Mesenchymal stem cell (in vitro differentiated cells and primary cell): ENCODE measurements at regions not wholly inside any gene's neighbourhood (a gene's known extent, or its start where the extent isn't known, plus 50 kb on each side); places are given as distances from the start of the nearest gene placed in this dataset.

Experiments
- DNase-seq: peaks from one replicate; pipeline ENCODE4 v3.0.0-alpha.2; 2013
- H2AFZ ChIP-seq: one replicate; pipeline ENCODE4 v1.6.1; 2013; ENCODE audit warnings: low read depth, mild to moderate bottlenecking, control low read depth, inconsistent platforms, low read length, moderate library complexity
- H2AK5ac ChIP-seq: 2 replicates; pipeline ENCODE4 v1.6.1; 2013; ENCODE audit warnings: low read length, moderate library complexity, mild to moderate bottlenecking, inconsistent platforms; ENCODE audit not compliant: severe bottlenecking
- H2BK120ac ChIP-seq: one replicate; pipeline ENCODE4 v1.6.1; 2013; ENCODE audit warnings: low read depth, mild to moderate bottlenecking, inconsistent platforms, low read length, moderate library complexity
- H2BK12ac ChIP-seq, 2 experiments: one replicate each; pipeline ENCODE4 v1.6.1; 2013; ENCODE audit warnings: inconsistent platforms in 2 of 2, low read length in 2 of 2, mild to moderate bottlenecking in 2 of 2, moderate library complexity in 2 of 2, control low read depth in 1 of 2
- H2BK15ac ChIP-seq: one replicate; pipeline ENCODE4 v1.6.1; 2013; ENCODE audit warnings: mild to moderate bottlenecking, low read depth, inconsistent platforms; ENCODE audit not compliant: poor library complexity, severe bottlenecking
- H2BK5ac ChIP-seq: 2 replicates; pipeline ENCODE4 v1.6.1; 2013; ENCODE audit warnings: low read depth, mild to moderate bottlenecking, low read length, control low read depth, inconsistent platforms; ENCODE audit not compliant: poor library complexity, severe bottlenecking
- H3K14ac ChIP-seq, 2 experiments: one replicate each; pipeline ENCODE4 v1.6.1; 2013; ENCODE audit warnings: inconsistent platforms in 2 of 2, low read length in 2 of 2, control low read depth in 1 of 2, mild to moderate bottlenecking in 1 of 2, moderate library complexity in 1 of 2
- H3K18ac ChIP-seq, 2 experiments: one replicate each; pipeline ENCODE4 v1.6.1; 2013; ENCODE audit warnings: inconsistent platforms in 2 of 2, low read length in 2 of 2, control low read depth in 1 of 2, low read depth in 1 of 2, mild to moderate bottlenecking in 1 of 2
- H3K23ac ChIP-seq, 2 experiments: one replicate each; pipeline ENCODE4 v1.6.1; 2013; ENCODE audit warnings: inconsistent platforms in 2 of 2, low read length in 2 of 2, mild to moderate bottlenecking in 2 of 2, moderate library complexity in 2 of 2, control low read depth in 1 of 2
- H3K27ac ChIP-seq: 2 replicates; pipeline ENCODE4 v1.5.1; 2013; ENCODE audit warnings: mild to moderate bottlenecking, moderate library complexity, low read length, control low read depth, inconsistent platforms; ENCODE audit not compliant: poor library complexity, severe bottlenecking
- H3K27me3 ChIP-seq, 2 experiments: 2 replicates each; pipeline versions ENCODE4 v1.6.1 to v1.7.0; 2013; ENCODE audit warnings: low read length in 2 of 2, mild to moderate bottlenecking in 2 of 2, moderate library complexity in 2 of 2, control low read depth in 1 of 2, inconsistent platforms in 1 of 2; ENCODE audit not compliant: control insufficient read depth in 1 of 2, insufficient read depth in 1 of 2
- H3K36me3 ChIP-seq, 2 experiments: 2 replicates each; pipeline versions ENCODE4 v1.6.1 to v1.7.0; 2013; ENCODE audit warnings: low read length in 2 of 2, control low read depth in 1 of 2, inconsistent platforms in 1 of 2, low read depth in 1 of 2, mild to moderate bottlenecking in 1 of 2; ENCODE audit not compliant: insufficient read depth in 2 of 2, control insufficient read depth in 1 of 2
- H3K4ac ChIP-seq, 2 experiments: one replicate each; pipeline ENCODE4 v1.6.1; 2013; ENCODE audit warnings: inconsistent platforms in 2 of 2, low read length in 2 of 2, mild to moderate bottlenecking in 2 of 2, moderate library complexity in 2 of 2, control low read depth in 1 of 2, low read depth in 1 of 2
- H3K4me1 ChIP-seq: 2 replicates; pipeline ENCODE4 v1.6.1; 2013; ENCODE audit warnings: low read depth, low read length, control low read depth; ENCODE audit not compliant: control insufficient read depth, insufficient read depth
- H3K4me2 ChIP-seq: 2 replicates; pipeline ENCODE4 v1.6.1; 2013; ENCODE audit warnings: low read length, mild to moderate bottlenecking, inconsistent platforms; ENCODE audit not compliant: poor library complexity, severe bottlenecking
- H3K4me3 ChIP-seq, 2 experiments: 2 replicates each; pipeline versions ENCODE4 v1.5.1 to v1.7.0; 2013; ENCODE audit warnings: low read length in 2 of 2, mild to moderate bottlenecking in 2 of 2, control low read depth in 1 of 2, low read depth in 1 of 2; ENCODE audit not compliant: insufficient read depth in 1 of 2
- H3K79me1 ChIP-seq: replicated peaks from 2 replicates; pipeline ENCODE4 v1.6.1; 2013; ENCODE audit warnings: mild to moderate bottlenecking, control low read depth, low read length, inconsistent platforms; ENCODE audit not compliant: poor library complexity, severe bottlenecking
- H3K9ac ChIP-seq: 2 replicates; pipeline ENCODE4 v1.7.0; 2013; ENCODE audit warnings: mild to moderate bottlenecking, low read length, moderate library complexity
- H3K9me3 ChIP-seq: 2 replicates; pipeline ENCODE4 v1.7.0; 2013; ENCODE audit warnings: mild to moderate bottlenecking, low read length; ENCODE audit not compliant: control insufficient read depth
- H4K8ac ChIP-seq: one replicate; pipeline ENCODE4 v1.6.1; 2013; ENCODE audit warnings: inconsistent platforms, mild to moderate bottlenecking, low read length, moderate library complexity
- H4K91ac ChIP-seq: one replicate; pipeline ENCODE4 v1.6.1; 2013; ENCODE audit warnings: mild to moderate bottlenecking, low read length, inconsistent platforms
- WGBS: methylation state at CpG from one replicate; pipeline ENCODE4 v1.1.7; 2013; ENCODE audit warnings: mixed read lengths; 5-methylcytosine and 5-hydroxymethylcytosine counted together

DNA sequence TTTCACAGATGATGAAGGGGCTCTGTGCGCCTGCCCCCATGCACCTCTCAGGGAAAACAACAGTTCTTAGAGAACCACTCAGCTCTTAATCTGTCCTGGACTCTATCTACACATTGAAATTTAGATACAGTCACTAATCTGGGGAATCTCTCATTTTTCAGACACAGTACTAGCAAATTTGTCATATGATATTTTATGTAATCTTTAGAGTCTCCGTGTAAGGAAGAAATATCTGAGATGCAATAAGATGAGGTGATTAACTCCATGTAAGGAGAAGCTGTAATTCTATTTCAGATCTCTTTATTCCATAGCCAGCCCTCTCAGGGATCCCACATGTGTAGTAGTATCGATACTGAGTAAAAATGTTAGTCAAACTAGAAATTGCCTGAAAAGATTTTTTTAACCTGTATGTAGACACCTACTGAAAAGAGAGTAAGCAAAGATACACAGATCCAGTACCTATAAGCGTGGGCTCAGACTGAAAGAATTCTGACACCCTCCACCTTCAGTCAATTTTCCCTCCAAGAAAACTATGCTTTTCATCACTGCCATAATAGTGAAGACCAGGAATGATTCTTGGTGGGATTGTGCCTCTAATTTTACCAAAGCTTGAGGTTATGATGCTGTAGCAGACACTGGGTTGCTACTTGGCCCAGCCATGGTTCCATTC lies 279.6 kb upstream of the TMEM161B start:
- WGBS: 55% methylated on average over 3 of the region's 4 CpGs
- H4K8ac ChIP-seq: no peak overlapping the region

DNA sequence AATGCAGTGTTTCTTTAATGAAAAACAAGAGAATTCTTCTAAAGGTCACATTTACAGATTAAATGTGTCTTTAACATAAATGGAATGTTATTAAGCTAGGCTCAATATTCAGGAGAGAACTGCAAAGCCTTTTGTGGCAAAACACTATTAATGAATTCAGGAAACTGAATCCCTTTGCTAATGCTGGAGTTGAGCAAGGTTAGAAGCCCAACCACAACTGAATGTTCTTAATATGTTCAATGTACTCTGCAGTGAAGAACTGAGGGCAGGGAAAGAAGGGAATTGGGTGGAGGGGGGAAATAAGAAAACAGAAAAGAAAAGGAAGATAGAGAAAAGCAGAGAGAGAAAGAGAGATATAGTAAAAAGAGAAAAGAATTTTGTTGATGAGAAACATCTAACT lies 276.7 kb upstream of the TMEM161B start:
- no peak for DNase-seq
- no peak overlapping the region for H3K4me3 ChIP-seq
- H2BK120ac ChIP-seq: no peak overlapping the region
- no peak overlapping the region for H3K14ac ChIP-seq
- no peak overlapping the region for H2BK12ac ChIP-seq
- no peak overlapping the region for H3K18ac ChIP-seq
- no peak overlapping the region for H2BK15ac ChIP-seq
- no peak overlapping the region for H2AFZ ChIP-seq
- H3K9me3 ChIP-seq: no peaks in the 10 kb centered on the region
- H3K23ac ChIP-seq: no peak overlapping the region
- no peak overlapping the region for H3K27ac ChIP-seq
- no peak overlapping the region for H2BK5ac ChIP-seq
- H3K79me1 ChIP-seq: no peaks in the 10 kb centered on the region
- H3K36me3 ChIP-seq: no peaks in the 10 kb centered on the region
- H3K4me2 ChIP-seq: no peak overlapping the region
- H4K91ac ChIP-seq: no peak overlapping the region
- no peaks in the 10 kb centered on the region for H3K4me1 ChIP-seq
- H3K27me3 ChIP-seq: no peaks in the 10 kb centered on the region
- H4K8ac ChIP-seq: no peak overlapping the region
- H2AK5ac ChIP-seq: no peak overlapping the region
- no peak overlapping the region for H3K9ac ChIP-seq
- no peak overlapping the region for H3K4ac ChIP-seq

More for the DNA sequence above, 279.6 kb upstream of the TMEM161B start:
- no peak overlapping the region for H3K14ac ChIP-seq
- no peaks in the 10 kb centered on the region for H3K79me1 ChIP-seq
- no peak overlapping the region for H2BK5ac ChIP-seq
- no peak overlapping the region for H2BK12ac ChIP-seq
- H2AK5ac ChIP-seq: no peak overlapping the region
- no peak overlapping the region for H3K27ac ChIP-seq
- no peaks in the 10 kb centered on the region for H3K27me3 ChIP-seq
- H3K23ac ChIP-seq: no peak overlapping the region
- no peak overlapping the region for H3K18ac ChIP-seq
- no peak overlapping the region for H2BK15ac ChIP-seq
- H4K91ac ChIP-seq: no peak overlapping the region
- H2AFZ ChIP-seq: no peak overlapping the region
- H3K4me1 ChIP-seq: no peaks in the 10 kb centered on the region
- H3K36me3 ChIP-seq: no peaks in the 10 kb centered on the region
- no peak overlapping the region for H3K4me3 ChIP-seq
- no peak for DNase-seq
- no peak overlapping the region for H2BK120ac ChIP-seq
- no peak overlapping the region for H3K4me2 ChIP-seq
- no peak overlapping the region for H3K4ac ChIP-seq
- no peaks in the 10 kb centered on the region for H3K9me3 ChIP-seq
- H3K9ac ChIP-seq: no peak overlapping the region

DNA sequence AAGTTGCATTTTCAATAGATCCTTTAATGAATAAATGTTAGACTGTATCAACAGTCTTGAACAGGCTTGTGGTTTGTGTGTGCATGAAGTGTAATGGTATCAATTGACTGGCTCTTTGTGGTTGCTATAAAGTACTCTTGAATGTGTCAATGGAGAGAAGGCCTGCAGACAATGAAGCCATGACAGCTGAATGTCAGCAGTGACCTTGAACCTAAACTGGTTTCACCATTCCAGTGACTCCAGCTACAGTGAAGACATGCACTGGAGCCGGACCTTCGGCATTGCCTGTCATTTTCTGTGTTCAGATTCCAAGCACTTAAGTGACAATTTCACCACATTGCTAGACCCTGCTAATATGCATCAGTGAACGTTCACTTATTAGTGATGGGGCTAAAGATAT lies 276.0 kb upstream of the TMEM161B start:
- no peak overlapping the region for H2BK15ac ChIP-seq
- H2BK120ac ChIP-seq: no peak overlapping the region
- H3K14ac ChIP-seq: no peak overlapping the region
- H3K4me2 ChIP-seq: no peak overlapping the region
- no peak overlapping the region for H2AFZ ChIP-seq
- H3K4me3 ChIP-seq: no peak overlapping the region
- WGBS: 89% methylated on average over 3 of the region's 3 CpGs
- no peak overlapping the region for H2BK5ac ChIP-seq
- no peaks in the 10 kb centered on the region for H3K79me1 ChIP-seq
- no peak overlapping the region for H2BK12ac ChIP-seq
- no peaks in the 10 kb centered on the region for H3K4me1 ChIP-seq
- no peak overlapping the region for H3K18ac ChIP-seq
- no peak overlapping the region for H3K23ac ChIP-seq
- H3K36me3 ChIP-seq: no peaks in the 10 kb centered on the region
- DNase-seq: no peak
- no peaks in the 10 kb centered on the region for H3K27me3 ChIP-seq
- no peak overlapping the region for H4K91ac ChIP-seq
- no peak overlapping the region for H3K27ac ChIP-seq
- H3K4ac ChIP-seq: no peak overlapping the region
- H3K9ac ChIP-seq: no peak overlapping the region
- no peaks in the 10 kb centered on the region for H3K9me3 ChIP-seq
- no peak overlapping the region for H4K8ac ChIP-seq
- H2AK5ac ChIP-seq: no peak overlapping the region

DNA sequence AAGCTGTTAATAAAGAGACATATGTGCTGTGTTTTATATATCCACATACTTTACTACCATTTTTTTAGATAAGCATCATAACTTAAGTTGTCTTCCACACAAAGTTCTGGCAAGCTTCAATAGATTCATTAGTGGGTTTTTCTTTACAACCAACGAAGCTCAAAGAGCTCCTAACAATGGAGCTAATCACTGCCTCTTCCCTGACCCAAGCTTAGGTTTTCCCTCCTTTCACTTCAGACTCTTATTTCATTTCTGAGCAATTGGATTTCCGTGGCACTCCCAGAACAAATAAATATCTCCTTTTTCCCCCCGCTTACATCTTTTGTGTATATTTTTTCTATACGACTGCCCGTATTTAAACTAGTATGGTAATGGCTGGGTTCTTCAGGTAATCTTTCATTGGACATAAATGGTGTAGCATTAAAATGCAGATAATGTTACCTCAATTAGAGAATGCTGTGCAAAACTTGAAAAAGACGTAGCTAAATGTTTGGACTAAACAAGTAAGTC lies 275.5 kb upstream of the TMEM161B start:
- no peak for DNase-seq
- WGBS: 82% methylated on average over 4 of the region's 6 CpGs
- Histone ChIP-seq H3K36me3 (no peaks in the 10 kb centered on the region), H3K18ac (no peak overlapping the region), H2BK12ac (no peak overlapping the region), H2AK5ac (no peak overlapping the region), H3K23ac (no peak overlapping the region), H4K8ac (no peak overlapping the region), H3K4ac (no peak overlapping the region), H2BK120ac (no peak overlapping the region), H2AFZ (no peak overlapping the region), H2BK15ac (no peak overlapping the region), H3K4me3 (no peak overlapping the region), H3K27ac (no peak overlapping the region), H3K4me2 (no peak overlapping the region), H3K9ac (no peak overlapping the region), H4K91ac (no peak overlapping the region), H3K79me1 (no peaks in the 10 kb centered on the region), H3K9me3 (no peaks in the 10 kb centered on the region), H3K14ac (no peak overlapping the region), H2BK5ac (no peak overlapping the region), H3K4me1 (no peaks in the 10 kb centered on the region), H3K27me3 (no peaks in the 10 kb centered on the region)
